ENCODE measurements at regions not wholly inside any gene's neighbourhood (a gene's known extent, or its start where the extent isn't known, plus 50 kb on each side); places are given as distances from the start of the nearest gene placed in this dataset.

GRCh38 chr5:175815126-175815913 is 56.1 kb upstream of the CPLX2 start:
- TF ChIP-seq CTCF (IDR thresholded peaks at IDR 0.05) (no peak), POLR2A (IDR thresholded peaks at IDR 0.05) (no peak)
